H9 (cell line): ENCODE measurements at regions not wholly inside any gene's neighbourhood (a gene's known extent, or its start where the extent isn't known, plus 50 kb on each side); places are given as distances from the start of the nearest gene placed in this dataset.

Experiments used
- DNase-seq: peaks from one replicate; pipeline ENCODE4 v3.0.0-alpha.2; 2017
- H2AFZ ChIP-seq: one replicate; pipeline ENCODE4 v1.6.1; 2013; ENCODE audit warnings: mild to moderate bottlenecking, low read length, control low read depth, moderate library complexity
- H2AK5ac ChIP-seq: 2 replicates; pipeline ENCODE4 v1.6.1; 2013; ENCODE audit warnings: low read length, control low read depth, mixed read lengths; ENCODE audit not compliant: insufficient read length
- H2BK120ac ChIP-seq: one replicate; pipeline ENCODE4 v1.6.1; 2013; ENCODE audit warnings: low read depth, mild to moderate bottlenecking, low read length, control low read depth, inconsistent platforms; ENCODE audit not compliant: poor library complexity, severe bottlenecking
- H2BK12ac ChIP-seq: 2 replicates; pipeline ENCODE4 v1.6.1; 2013; ENCODE audit warnings: low read length, control low read depth, mixed read lengths, low read depth; ENCODE audit not compliant: insufficient read length
- H2BK15ac ChIP-seq: 2 replicates; pipeline ENCODE4 v1.6.1; 2013; ENCODE audit warnings: low read depth, low read length, control low read depth
- H2BK20ac ChIP-seq: one replicate; pipeline ENCODE4 v1.6.1; 2013; ENCODE audit warnings: low read depth, mild to moderate bottlenecking, low read length, control low read depth, inconsistent platforms; ENCODE audit not compliant: poor library complexity, severe bottlenecking
- H2BK5ac ChIP-seq: 2 replicates; pipeline ENCODE4 v1.6.1; 2013; ENCODE audit warnings: low read length, control low read depth, mixed read lengths; ENCODE audit not compliant: insufficient read length
- H3K14ac ChIP-seq: 2 replicates; pipeline ENCODE4 v1.6.1; 2013; ENCODE audit warnings: low read length, control low read depth; ENCODE audit not compliant: insufficient read depth
- H3K18ac ChIP-seq: 2 replicates; pipeline ENCODE4 v1.6.1; 2013; ENCODE audit warnings: low read depth, mild to moderate bottlenecking, mixed read lengths, low read length, control low read depth; ENCODE audit not compliant: insufficient read length
- H3K23ac ChIP-seq: 2 replicates; pipeline ENCODE4 v1.6.1; 2013; ENCODE audit warnings: low read length, control low read depth, mixed read lengths, low read depth; ENCODE audit not compliant: insufficient read length
- H3K23me2 ChIP-seq: 2 replicates; pipeline ENCODE4 v1.6.1; 2013; ENCODE audit warnings: low read depth, mild to moderate bottlenecking, mixed read lengths, low read length, control low read depth; ENCODE audit not compliant: insufficient read length, poor library complexity, severe bottlenecking
- H3K27ac ChIP-seq: 2 replicates; pipeline ENCODE4 v1.5.1; 2013; ENCODE audit warnings: low read length, control low read depth, mixed read lengths, low read depth; ENCODE audit not compliant: insufficient read length
- H3K27me3 ChIP-seq: 2 replicates; pipeline ENCODE4 v1.6.1; 2013; ENCODE audit warnings: low read length, control low read depth, inconsistent platforms; ENCODE audit not compliant: insufficient read depth
- H3K4ac ChIP-seq: 2 replicates; pipeline ENCODE4 v1.6.1; 2013; ENCODE audit warnings: low read depth, mild to moderate bottlenecking, control low read depth, inconsistent platforms, low read length, moderate library complexity
- H3K4me1 ChIP-seq: 2 replicates; pipeline ENCODE4 v1.6.1; 2013; ENCODE audit warnings: low read length, control low read depth, inconsistent platforms; ENCODE audit not compliant: insufficient read depth
- H3K4me2 ChIP-seq: 2 replicates; pipeline ENCODE4 v1.6.1; 2013; ENCODE audit warnings: low read length, control low read depth, mixed read lengths; ENCODE audit not compliant: insufficient read length, insufficient read depth
- H3K56ac ChIP-seq: 2 replicates; pipeline ENCODE4 v1.6.1; 2013; ENCODE audit warnings: low read depth, mild to moderate bottlenecking, mixed read lengths, low read length, control low read depth; ENCODE audit not compliant: insufficient read length
- H3K79me1 ChIP-seq: 2 replicates; pipeline ENCODE4 v1.6.1; 2013; ENCODE audit warnings: low read depth, mild to moderate bottlenecking, moderate library complexity, low read length, control low read depth, inconsistent platforms; ENCODE audit not compliant: insufficient read depth, poor library complexity, severe bottlenecking
- H3K79me2 ChIP-seq: 2 replicates; pipeline ENCODE4 v1.6.1; 2013; ENCODE audit warnings: low read length, control low read depth, inconsistent platforms; ENCODE audit not compliant: insufficient read depth
- H3K9ac ChIP-seq: 2 replicates; pipeline ENCODE4 v1.6.1; 2013; ENCODE audit warnings: low read length, control low read depth, mixed read lengths; ENCODE audit not compliant: insufficient read length; ENCODE audit errors: extremely low read depth
- H3K9me3 ChIP-seq: one replicate; pipeline ENCODE4 v1.6.1; 2013; ENCODE audit warnings: low read depth, low read length, inconsistent platforms; ENCODE audit not compliant: control insufficient read depth
- H3T11ph ChIP-seq: one replicate; pipeline ENCODE4 v1.6.1; 2013; ENCODE audit warnings: mild to moderate bottlenecking, low read length, control low read depth, inconsistent platforms
- H4K20me1 ChIP-seq: one replicate; pipeline ENCODE4 v1.6.1; 2013; ENCODE audit not compliant: control insufficient read depth, insufficient read length, insufficient read depth
- H4K5ac ChIP-seq: 2 replicates; pipeline ENCODE4 v1.6.1; 2013; ENCODE audit warnings: low read depth, mild to moderate bottlenecking, mixed read lengths, low read length, control low read depth; ENCODE audit not compliant: insufficient read length
- H4K8ac ChIP-seq: replicated peaks from 2 replicates; pipeline ENCODE4 v1.6.1; 2013; ENCODE audit warnings: low read length, control low read depth, mixed read lengths, low read depth; ENCODE audit not compliant: insufficient read length
- H4K91ac ChIP-seq: 2 replicates; pipeline ENCODE4 v1.6.1; 2013; ENCODE audit warnings: low read depth, mild to moderate bottlenecking, moderate library complexity, mixed read lengths, low read length, control low read depth; ENCODE audit not compliant: insufficient read length
- H3K27ac Mint-ChIP-seq, 3 experiments: 2 replicates in 2 of 3; 3 replicates in 1 of 3; pipeline ENCODE4 v1.8.0; 2020 to 2021; ENCODE audit warnings: mixed read lengths in 3 of 3, mild to moderate bottlenecking in 1 of 3, moderate library complexity in 1 of 3
- H3K27me3 Mint-ChIP-seq: 2 replicates; pipeline ENCODE4 v1.8.0; 2021; ENCODE audit warnings: low read depth, mild to moderate bottlenecking, moderate library complexity, mixed read lengths
- H3K36me3 Mint-ChIP-seq, 3 experiments: 2 replicates in 2 of 3; 3 replicates in 1 of 3; pipeline ENCODE4 v1.8.0; 2020 to 2021; ENCODE audit warnings: low read depth in 3 of 3, mixed read lengths in 3 of 3; ENCODE audit not compliant: insufficient read depth in 1 of 3
- H3K4me1 Mint-ChIP-seq, 2 experiments: 2 replicates each; pipeline ENCODE4 v1.8.0; 2020; ENCODE audit warnings: mixed read lengths in 2 of 2
- H3K4me3 Mint-ChIP-seq, 2 experiments: 2 replicates in 1 of 2; 3 replicates in 1 of 2; pipeline ENCODE4 v1.8.0; 2020 to 2021; ENCODE audit warnings: mild to moderate bottlenecking in 2 of 2, mixed read lengths in 2 of 2, moderate library complexity in 1 of 2
- H3K9me3 Mint-ChIP-seq, 2 experiments: 2 replicates in 1 of 2; 3 replicates in 1 of 2; pipeline ENCODE4 v1.8.0; 2020; ENCODE audit warnings: mild to moderate bottlenecking in 2 of 2, mixed read lengths in 2 of 2, moderate library complexity in 1 of 2
- CTCF ChIP-seq: fragments of 200-600 bp; sonication (generic); conservative IDR thresholded peaks from 3 replicates; pipeline ENCODE4 v1.8.0; 2021; ENCODE audit warnings: antibody characterized with exemption, mild to moderate bottlenecking
- WGBS: extraction: QIAGEN DNeasy Blood & Tissue Kit; methylation state at CpG from one replicate; pipeline ENCODE4 v1.1.7; 2013; ENCODE audit warnings: missing lambda C conversion rate, low lambda C conversion rate, mixed read lengths; ENCODE audit not compliant: insufficient read length; ENCODE audit errors: extremely low coverage; 5-methylcytosine and 5-hydroxymethylcytosine counted together

GRCh38 chr13:105897575-105897974 lies 637.9 kb downstream of the EFNB2 start:
- no peaks in the 10 kb centered on the region for H3K4me1 Mint-ChIP-seq
- no peaks in the 10 kb centered on the region for H3K4me1 ChIP-seq
- H3K4me3 Mint-ChIP-seq: no peak overlapping the region
- H2BK5ac ChIP-seq: no peak overlapping the region
- no peaks in the 10 kb centered on the region for H3K36me3 Mint-ChIP-seq
- H3K23ac ChIP-seq: no peak overlapping the region
- H3K79me2 ChIP-seq: no peaks in the 10 kb centered on the region
- no peak overlapping the region for H3K18ac ChIP-seq
- no peaks in the 10 kb centered on the region for H3K27me3 ChIP-seq
- H2BK12ac ChIP-seq: no peak overlapping the region
- H2AFZ ChIP-seq: no peak overlapping the region
- no peak overlapping the region for H4K5ac ChIP-seq
- no peak for DNase-seq
- H3K9me3 ChIP-seq: no peaks in the 10 kb centered on the region
- no CpG with 5 or more reads among the region's 6 CpGs for WGBS
- no peak overlapping the region for H3K27ac Mint-ChIP-seq
- no peak overlapping the region for H3T11ph ChIP-seq
- H3K79me1 ChIP-seq: no peaks in the 10 kb centered on the region
- no peaks in the 10 kb centered on the region for H3K27me3 Mint-ChIP-seq
- H4K8ac ChIP-seq: no peak overlapping the region
- no peak overlapping the region for H3K4me2 ChIP-seq
- no peak overlapping the region for H2BK120ac ChIP-seq
- no peak overlapping the region for H3K4ac ChIP-seq
- H2AK5ac ChIP-seq: no peak overlapping the region
- no peak for TF ChIP-seq CTCF
- H3K14ac ChIP-seq: no peak overlapping the region
- H2BK15ac ChIP-seq: no peak overlapping the region
- no peak overlapping the region for H3K56ac ChIP-seq
- no peaks in the 10 kb centered on the region for H4K20me1 ChIP-seq
- no peaks in the 10 kb centered on the region; a peak in 1 of 5 replicates for H3K9me3 Mint-ChIP-seq
- H3K9ac ChIP-seq: no peak overlapping the region
- H4K91ac ChIP-seq: no peak overlapping the region
- H3K27ac ChIP-seq: no peak overlapping the region
- H3K23me2 ChIP-seq: no peaks in the 10 kb centered on the region
- no peak overlapping the region for H2BK20ac ChIP-seq
